ENCODE measurements at regions not wholly inside any gene's neighbourhood (a gene's known extent, or its start where the extent isn't known, plus 50 kb on each side); places are given as distances from the start of the nearest gene placed in this dataset.

DNA sequence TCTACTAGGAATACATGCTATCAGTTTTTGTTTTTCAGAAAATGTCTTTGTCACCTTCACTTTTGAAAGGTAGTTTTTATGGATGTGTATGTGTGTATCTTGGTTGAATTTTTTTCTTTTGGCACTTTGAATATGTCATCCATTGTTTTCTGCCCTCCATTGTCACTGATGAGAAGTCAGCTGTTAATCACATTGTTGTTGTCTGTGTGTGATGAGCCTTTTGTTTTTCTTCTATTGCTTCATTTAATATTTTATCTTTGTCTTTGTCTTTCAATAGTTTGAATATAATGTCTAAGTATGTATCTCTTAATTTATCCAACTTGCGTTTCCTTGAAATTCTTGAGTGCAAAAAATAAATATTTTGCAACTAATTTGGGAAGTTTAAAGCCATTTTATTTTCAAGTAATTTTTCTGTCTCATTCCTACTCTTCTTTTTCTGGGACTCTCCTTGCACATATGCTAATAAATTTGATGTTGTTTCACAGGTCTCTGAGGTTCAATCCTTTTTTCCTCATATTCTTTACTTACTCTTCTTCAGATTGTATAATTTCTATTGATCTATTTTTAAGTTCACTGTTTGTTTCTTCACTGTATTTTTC is 546.9 kb upstream of the GHITM start:
- ATAC-seq (ENCODE audit: poor library complexity) (no peak), DNase-seq (no peak)
- intact Hi-C loops (cut with DNase I), result no loop called here

GRCh38 chr10:83603708-83604107 is 535.6 kb upstream of the GHITM start:
- intact Hi-C loops (cut with DNase I), result no loop called here
- DNase-seq (no peak), ATAC-seq (ENCODE audit: poor library complexity) (no peak)

GRCh38 chr10:83605783-83606630 is 533.3 kb upstream of the GHITM start:
- ATAC-seq (ENCODE audit: poor library complexity) (peak; percentile 51), DNase-seq (peak; percentile 34)
- intact Hi-C loops (cut with DNase I), result no loop called here

DNA sequence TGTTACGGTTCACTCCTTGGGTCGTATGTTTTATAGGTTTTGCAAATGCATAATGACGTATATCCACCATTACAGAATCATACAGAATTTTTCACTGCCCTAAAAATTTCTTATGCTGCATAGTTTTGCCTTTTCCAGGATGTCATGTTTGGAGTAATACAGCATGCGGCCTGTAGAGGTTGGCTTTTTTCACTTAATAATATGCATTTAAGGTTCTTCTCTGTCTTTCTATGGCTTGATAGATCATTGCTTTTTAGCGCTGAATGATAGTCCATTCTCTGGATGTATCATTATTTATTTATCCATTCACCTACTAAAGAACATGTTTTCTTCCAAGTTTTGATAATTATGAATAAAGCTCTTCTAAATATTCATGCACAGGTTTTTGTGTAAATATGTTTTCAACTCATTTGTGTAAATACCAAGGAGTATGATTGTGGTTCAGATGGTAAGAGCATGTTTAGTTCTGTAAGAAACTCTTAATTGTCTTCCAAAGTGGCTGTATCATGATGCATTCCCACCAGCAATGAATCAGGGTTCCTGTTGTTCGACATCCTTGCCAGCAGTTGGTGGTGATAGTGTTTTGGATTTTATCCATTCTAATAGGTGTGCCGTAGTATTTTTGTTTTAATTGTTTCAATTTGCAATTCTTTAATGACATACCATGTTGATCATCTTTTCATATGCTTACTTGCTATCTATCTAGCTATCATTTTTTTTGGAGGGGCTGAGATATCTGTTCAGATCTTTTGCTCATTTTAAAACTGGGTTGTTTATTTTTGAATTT is 531.2 kb upstream of the GHITM start:
- intact Hi-C loops (cut with DNase I), result no loop called here
- DNase-seq, result no peak
- ATAC-seq (ENCODE audit: poor library complexity), result no peak

GRCh38 chr10:83612050-83612449 is 527.3 kb upstream of the GHITM start:
- ATAC-seq (ENCODE audit: poor library complexity) (no peak), DNase-seq (no peak)
- intact Hi-C loops (cut with DNase I), result no loop called here

GRCh38 chr10:83612746-83613145 is 526.6 kb upstream of the GHITM start:
- no peak for ATAC-seq (ENCODE audit: poor library complexity)
- DNase-seq, result no peak
- intact Hi-C loops (cut with DNase I), result no loop called here

GRCh38 chr10:83617172-83617571 is 522.1 kb upstream of the GHITM start:
- intact Hi-C loops (cut with DNase I), result no loop called here
- no peak for DNase-seq
- ATAC-seq (ENCODE audit: poor library complexity), result no peak

- no peak for ATAC-seq (ENCODE audit: poor library complexity)
- intact Hi-C loops (cut with DNase I), result no loop called here
- DNase-seq, result no peak
Observed at GRCh38 chr10:83617692-83618545, 521.4 kb upstream of the GHITM start.

DNA sequence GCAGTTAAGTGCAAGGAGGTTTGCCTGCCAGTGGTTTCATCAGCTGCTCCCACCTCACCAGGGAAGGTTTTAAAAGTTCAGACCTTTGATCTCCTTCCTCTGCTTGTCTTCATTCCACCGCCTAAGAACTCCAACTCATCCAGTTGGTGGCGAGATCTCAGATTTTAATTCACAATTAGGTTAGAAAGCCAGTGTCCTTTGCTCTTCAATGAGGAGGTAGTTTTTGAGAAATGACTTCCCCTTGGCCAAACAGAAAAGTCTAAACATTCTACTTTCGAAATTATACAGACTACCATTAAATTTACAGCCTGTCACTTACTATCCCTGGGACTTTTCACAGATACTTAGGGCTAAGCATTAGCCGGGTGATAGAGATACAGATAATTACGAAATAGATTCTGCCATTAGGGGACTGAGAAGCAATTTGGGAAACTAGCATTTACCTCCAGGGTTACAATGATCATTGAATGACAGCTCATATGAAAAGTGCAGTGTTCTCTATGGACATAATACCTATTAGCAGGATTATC is 513.4 kb upstream of the GHITM start:
- intact Hi-C loops (cut with DNase I), result no loop called here

DNA sequence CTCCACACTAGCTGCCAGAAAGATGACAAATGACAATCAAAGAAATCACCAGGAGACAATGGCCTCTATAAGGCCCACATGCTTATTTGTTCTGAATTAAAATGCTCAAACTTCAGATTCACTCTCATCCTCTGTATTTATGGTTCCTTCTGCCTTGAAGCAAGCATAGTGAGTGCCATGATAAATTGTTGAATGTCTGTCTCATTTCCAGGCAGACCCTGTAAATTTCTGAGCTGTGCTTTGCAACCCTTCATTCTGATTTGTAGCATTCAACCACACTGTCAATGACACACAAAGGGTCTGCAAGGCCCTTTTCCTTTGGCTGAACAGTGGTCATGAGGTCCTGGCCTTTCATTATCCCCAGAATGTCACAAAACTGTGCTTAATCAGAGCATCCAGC is 506.6 kb upstream of the GHITM start:
- DNase-seq (no peak), ATAC-seq (ENCODE audit: poor library complexity) (no peak)
- intact Hi-C loops (cut with DNase I), result no loop called here

More for the DNA sequence above, 513.4 kb upstream of the GHITM start:
- no peak for ATAC-seq (ENCODE audit: poor library complexity)
- no peak for DNase-seq

DNA sequence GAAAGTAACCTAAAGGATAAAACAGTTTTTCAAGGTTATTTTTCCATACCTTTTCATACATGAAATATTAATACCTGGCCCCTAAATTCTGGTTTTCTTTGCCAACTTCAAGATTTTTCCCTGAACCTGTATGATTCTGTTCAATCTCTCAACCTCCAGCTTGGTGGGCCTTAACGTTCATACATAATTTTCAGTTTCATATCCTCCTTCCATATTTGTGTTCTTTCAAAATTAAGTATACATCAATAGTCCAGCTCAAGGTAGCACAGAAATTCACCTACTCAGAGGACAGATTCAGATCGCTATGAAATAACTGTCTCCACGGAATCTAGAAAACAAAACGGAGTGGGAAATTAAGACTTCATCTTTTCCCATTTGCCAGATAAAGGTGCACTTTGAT is 505.8 kb upstream of the GHITM start:
- ATAC-seq (ENCODE audit: poor library complexity) (no peak), DNase-seq (no peak)
- intact Hi-C loops (cut with DNase I), result no loop called here

- no peak for ATAC-seq (ENCODE audit: poor library complexity)
- intact Hi-C loops (cut with DNase I), result no loop called here
Observed at GRCh38 chr10:83636826-83637225, 502.5 kb upstream of the GHITM start.

GRCh38 chr10:83647526-83647925 is 491.8 kb upstream of the GHITM start:
- no peak for ATAC-seq (ENCODE audit: poor library complexity)

More at GRCh38 chr10:83636826-83637225, 502.5 kb upstream of the GHITM start:
- no peak for DNase-seq

GRCh38 chr10:83648201-83648600 is 491.1 kb upstream of the GHITM start:
- no peak for DNase-seq
- no peak for ATAC-seq (ENCODE audit: poor library complexity)
- intact Hi-C loops (cut with DNase I), result no loop called here

More at GRCh38 chr10:83647526-83647925, 491.8 kb upstream of the GHITM start:
- DNase-seq, result no peak
- intact Hi-C loops (cut with DNase I), result no loop called here

GRCh38 chr10:83649471-83649870 is 489.8 kb upstream of the GHITM start:
- DNase-seq (no peak), ATAC-seq (ENCODE audit: poor library complexity) (no peak)
- intact Hi-C loops (cut with DNase I), result no loop called here

DNA sequence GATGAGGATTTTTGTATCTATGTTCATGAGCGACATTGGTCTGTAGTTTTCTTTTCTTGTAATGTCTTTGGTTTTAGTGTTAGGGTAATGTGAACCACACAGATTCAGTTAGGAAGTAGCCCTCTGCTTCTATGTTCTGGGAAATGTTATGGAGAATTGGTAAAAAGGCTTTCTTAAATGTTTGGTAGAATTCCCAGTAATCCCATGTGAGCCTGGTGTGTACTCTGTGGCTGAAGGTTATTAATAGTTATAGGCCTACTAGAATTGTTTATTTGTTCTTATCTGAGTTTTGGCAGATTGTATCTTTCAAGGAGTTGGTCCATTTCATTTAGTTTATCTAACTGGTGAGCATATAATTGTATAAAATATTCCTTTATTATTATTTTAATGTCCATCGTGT is 484.6 kb upstream of the GHITM start:
- DNase-seq, result no peak
- no peak for ATAC-seq (ENCODE audit: poor library complexity)
- intact Hi-C loops (cut with DNase I), result no loop called here

GRCh38 chr10:83656924-83657323 is 482.4 kb upstream of the GHITM start:
- intact Hi-C loops (cut with DNase I), result no loop called here
- DNase-seq (no peak), ATAC-seq (ENCODE audit: poor library complexity) (no peak)

DNA sequence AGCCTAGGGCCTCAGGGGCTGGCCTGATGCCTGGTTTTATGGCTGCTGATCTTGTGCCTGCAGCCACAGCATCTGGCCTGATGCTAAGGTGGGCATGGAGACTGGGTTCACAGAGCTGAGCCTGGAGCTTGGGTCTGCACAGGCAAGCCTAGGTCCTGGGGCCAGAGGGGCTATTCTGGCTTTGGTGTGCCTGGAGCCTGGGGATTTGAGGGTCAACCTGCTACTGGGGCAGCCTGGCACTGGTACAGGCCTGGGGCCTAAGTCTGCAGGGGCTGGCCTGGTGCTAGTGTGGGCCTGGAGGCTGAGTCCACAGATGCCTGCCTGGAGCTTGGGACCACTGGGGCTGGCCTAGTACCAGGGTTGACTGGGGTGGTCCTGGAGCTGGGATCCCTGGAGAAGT is 481.8 kb upstream of the GHITM start:
- DNase-seq (no peak), ATAC-seq (ENCODE audit: poor library complexity) (no peak)

DNA sequence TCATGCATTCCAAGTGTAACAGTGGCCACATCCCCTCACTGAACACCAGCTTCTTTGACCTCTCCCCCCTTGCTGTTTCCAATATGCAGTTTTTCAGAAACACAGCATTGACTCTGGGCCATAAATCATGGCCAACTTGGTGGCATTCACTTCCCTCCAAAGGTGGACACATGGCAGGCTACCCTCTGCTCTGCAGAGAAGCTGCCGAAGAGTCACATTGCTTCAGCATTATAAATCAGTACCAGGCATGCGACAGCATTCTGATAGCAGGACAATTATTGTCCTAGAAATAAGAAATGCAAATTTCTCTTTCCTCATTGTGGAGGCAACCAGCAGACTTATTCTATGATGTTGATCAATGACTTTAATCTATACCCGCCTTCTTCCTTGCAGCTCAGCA is 475.4 kb upstream of the GHITM start:
- no peak for ATAC-seq (ENCODE audit: poor library complexity)
- intact Hi-C loops (cut with DNase I), result no loop called here

More for the DNA sequence above, 481.8 kb upstream of the GHITM start:
- intact Hi-C loops (cut with DNase I), result no loop called here

More for the DNA sequence above, 475.4 kb upstream of the GHITM start:
- DNase-seq, result no peak
